H1 (cell line): ENCODE measurements at regions not wholly inside any gene's neighbourhood (a gene's known extent, or its start where the extent isn't known, plus 50 kb on each side); places are given as distances from the start of the nearest gene placed in this dataset.

Experiments
- CTCF ChIA-PET: fragments of 300-600 bp; sonication (Branson Sonifier 250); formaldehyde crosslinking; loops from one replicate; lab custom pipeline; 2021; ENCODE audit not compliant: partially characterized antibody; lab: Charles Lee
- POLR2A ChIA-PET: fragments of 300-600 bp; sonication (Branson Sonifier 250); formaldehyde crosslinking; loops from one replicate; lab custom pipeline; 2021; ENCODE audit warnings: inconsistent platforms; ENCODE audit not compliant: partially characterized antibody; lab: Charles Lee
- DNase-seq, 2 experiments: peaks; one replicate each; pipeline versions ENCODE4 v3.0.0 to v3.0.0-alpha.2; 2010 to 2022; ENCODE audit warnings: low spot score in 2 of 2, low read depth in 1 of 2, mixed read lengths in 1 of 2
- FAIRE-seq: peaks from 2 replicates; lab custom pipeline; 2011; peaks lifted over from hg19 to GRCh38; lab: Jason Lieb, UNC
- H2AFZ ChIP-seq: 2 replicates; pipeline ENCODE4 v1.8.1; 2012; ENCODE audit warnings: low read length, inconsistent platforms
- H2AK5ac ChIP-seq: 2 replicates; pipeline ENCODE4 v1.6.1; 2013; ENCODE audit warnings: low read depth, low read length
- H2BK120ac ChIP-seq: replicated peaks from 2 replicates; pipeline ENCODE3; 2013; ENCODE audit warnings: low read depth, low read length, inconsistent platforms
- H2BK12ac ChIP-seq: 2 replicates; pipeline ENCODE4 v1.6.1; 2013; ENCODE audit warnings: low read depth, low read length
- H2BK15ac ChIP-seq: 2 replicates; pipeline ENCODE4 v1.6.1; 2013; ENCODE audit warnings: low read length
- H2BK20ac ChIP-seq: 2 replicates; pipeline ENCODE4 v1.6.1; 2013; ENCODE audit warnings: low read length
- H2BK5ac ChIP-seq: 2 replicates; pipeline ENCODE4 v1.6.1; 2013; ENCODE audit warnings: low read depth, low read length
- H3K14ac ChIP-seq: 2 replicates; pipeline ENCODE4 v1.6.1; 2013; ENCODE audit warnings: inconsistent platforms; ENCODE audit not compliant: insufficient read length
- H3K18ac ChIP-seq: 2 replicates; pipeline ENCODE4 v1.6.1; 2013; ENCODE audit warnings: low read length; ENCODE audit errors: extremely low read depth
- H3K23ac ChIP-seq: 2 replicates; pipeline ENCODE4 v1.6.1; 2013; ENCODE audit warnings: inconsistent platforms; ENCODE audit not compliant: insufficient read length
- H3K23me2 ChIP-seq: 2 replicates; pipeline ENCODE4 v1.6.1; 2013; ENCODE audit warnings: low read depth, low read length
- H3K27ac ChIP-seq: 2 replicates; pipeline ENCODE4 v1.6.1; 2011; ENCODE audit warnings: low read depth, low read length, inconsistent platforms
- H3K27me3 ChIP-seq, 4 experiments: replicated peaks in 1 of 4; 1 replicate in 1 of 4; 2 replicates in 3 of 4; pipeline versions ENCODE4 v1.6.1 to v1.8.1; 2011 to 2013; ENCODE audit warnings: low read length in 3 of 4, mild to moderate bottlenecking in 3 of 4, inconsistent platforms in 2 of 4, mixed read lengths in 2 of 4, moderate library complexity in 1 of 4; ENCODE audit not compliant: control insufficient read depth in 3 of 4, insufficient read depth in 3 of 4; ENCODE audit errors: extremely low read depth in 1 of 4
- H3K36me3 ChIP-seq, 4 experiments: 2 replicates each; pipeline versions ENCODE4 v1.6.1 to v1.8.1; 2011 to 2013; ENCODE audit warnings: mild to moderate bottlenecking in 4 of 4, low read length in 3 of 4, moderate library complexity in 2 of 4, control low read depth in 1 of 4, inconsistent platforms in 1 of 4; ENCODE audit not compliant: insufficient read depth in 4 of 4, control insufficient read depth in 2 of 4
- H3K4ac ChIP-seq: replicated peaks from 2 replicates; pipeline ENCODE3; 2013; ENCODE audit warnings: low read length, low read depth, mixed read lengths, inconsistent platforms; ENCODE audit not compliant: insufficient read length
- H3K4me1 ChIP-seq, 4 experiments: replicated peaks in 1 of 4; 1 replicate in 1 of 4; 2 replicates in 3 of 4; pipeline versions ENCODE4 v1.6.1 to v1.8.1; 2011 to 2013; ENCODE audit warnings: low read length in 3 of 4, inconsistent platforms in 2 of 4, mixed read lengths in 1 of 4; ENCODE audit not compliant: insufficient read depth in 4 of 4, control insufficient read depth in 3 of 4
- H3K4me2 ChIP-seq, 2 experiments: 2 replicates each; pipeline versions ENCODE4 v1.6.1 to v1.8.1; 2011 to 2013; ENCODE audit warnings: low read depth in 2 of 2, low read length in 2 of 2, control low read depth in 1 of 2, inconsistent platforms in 1 of 2, mild to moderate bottlenecking in 1 of 2; ENCODE audit not compliant: insufficient read depth in 1 of 2
- H3K4me3 ChIP-seq, 4 experiments: fragments of 200-600, 300-600 bp in 1 of 4; sonication (generic), shearing (Covaris generic), sonication (Bioruptor Twin) in 1 of 4; 2 replicates each; pipeline versions ENCODE4 v1.5.1 to v1.8.1; 2011 to 2016; ENCODE audit warnings: low read length in 4 of 4, low read depth in 3 of 4, control low read depth in 2 of 4, inconsistent platforms in 2 of 4, mild to moderate bottlenecking in 2 of 4, mixed read lengths in 1 of 4, moderate library complexity in 1 of 4; ENCODE audit not compliant: insufficient read depth in 2 of 4; ENCODE audit errors: extremely low read depth in 1 of 4
- H3K56ac ChIP-seq: replicated peaks from 2 replicates; pipeline ENCODE3; 2013; ENCODE audit warnings: low read depth, mild to moderate bottlenecking, mixed read lengths, low read length, inconsistent platforms; ENCODE audit not compliant: insufficient read length
- H3K79me1 ChIP-seq: 2 replicates; pipeline ENCODE4 v1.6.1; 2013; ENCODE audit warnings: low read depth, low read length, control low read depth
- H3K79me2 ChIP-seq, 2 experiments: 2 replicates each; pipeline versions ENCODE4 v1.6.1 to v1.8.1; 2012 to 2013; ENCODE audit warnings: low read length in 2 of 2, mild to moderate bottlenecking in 2 of 2, inconsistent platforms in 1 of 2; ENCODE audit not compliant: insufficient read depth in 2 of 2, control insufficient read depth in 1 of 2
- H3K9ac ChIP-seq, 4 experiments: replicated peaks in 1 of 4; 1 replicate in 1 of 4; 2 replicates in 3 of 4; pipeline versions ENCODE4 v1.6.1 to v1.8.1; 2011 to 2013; ENCODE audit warnings: low read depth in 3 of 4, low read length in 3 of 4, control low read depth in 2 of 4, mild to moderate bottlenecking in 2 of 4, moderate library complexity in 2 of 4, inconsistent platforms in 1 of 4; ENCODE audit errors: extremely low read depth in 1 of 4
- H3K9me3 ChIP-seq, 2 experiments: 2 replicates each; pipeline versions ENCODE4 v1.6.1 to v1.8.1; 2012 to 2013; ENCODE audit warnings: mild to moderate bottlenecking in 2 of 2, moderate library complexity in 2 of 2, control low read depth in 1 of 2, inconsistent platforms in 1 of 2, low read depth in 1 of 2, low read length in 1 of 2, mixed read lengths in 1 of 2; ENCODE audit not compliant: insufficient read depth in 2 of 2
- H4K20me1 ChIP-seq, 2 experiments: replicated peaks in 1 of 2; 2 replicates each; pipeline versions ENCODE3 to v1.8.1; 2011 to 2013; ENCODE audit warnings: inconsistent platforms in 2 of 2, low read length in 2 of 2, mild to moderate bottlenecking in 1 of 2; ENCODE audit not compliant: insufficient read depth in 2 of 2, control insufficient read depth in 1 of 2
- H4K5ac ChIP-seq: 2 replicates; pipeline ENCODE4 v1.6.1; 2013; ENCODE audit warnings: low read length, low read depth, mixed read lengths, inconsistent platforms; ENCODE audit not compliant: insufficient read length
- H4K8ac ChIP-seq: 2 replicates; pipeline ENCODE4 v1.8.0; 2013; ENCODE audit warnings: mild to moderate bottlenecking, moderate library complexity, low read length, inconsistent platforms; ENCODE audit not compliant: insufficient read depth; ENCODE audit errors: extremely low read depth
- H4K91ac ChIP-seq: replicated peaks from 2 replicates; pipeline ENCODE3; 2013; ENCODE audit warnings: low read length, mixed read lengths, inconsistent platforms; ENCODE audit not compliant: insufficient read length
- CHD2 ChIP-seq: IDR thresholded peaks from 2 replicates; pipeline ENCODE4 v1.6.1; 2012; ENCODE audit warnings: low read length, improper control_type of control experiment
- FOSL1 ChIP-seq: IDR thresholded peaks from 2 replicates; pipeline ENCODE4 v1.6.1; 2011; ENCODE audit warnings: mild to moderate bottlenecking, low read depth, low read length, moderate library complexity; ENCODE audit not compliant: insufficient read depth
- GABPA ChIP-seq: IDR thresholded peaks from 2 replicates; pipeline ENCODE4 v1.6.1; 2011; ENCODE audit warnings: mild to moderate bottlenecking, low read length, moderate library complexity, borderline replicate concordance; ENCODE audit not compliant: insufficient read depth
- NRF1 ChIP-seq: IDR thresholded peaks from 2 replicates; pipeline ENCODE4 v1.6.1; 2011; ENCODE audit warnings: mild to moderate bottlenecking, low read depth, low read length, improper control_type of control experiment
- PHF8 ChIP-seq: fragments of 200-600 bp; sonication (generic); conservative IDR thresholded peaks from 2 replicates; pipeline ENCODE4 v1.7.1; 2012; ENCODE audit warnings: low read depth, mild to moderate bottlenecking, inconsistent platforms, low read length, moderate library complexity
- WGBS, 2 experiments: shearing (Covaris generic) in 1 of 2; methylation state at CpG; one replicate each; pipeline versions ENCODE4 v1.1.6 to v1.1.7; 2013 to 2015; ENCODE audit warnings: low lambda C conversion rate in 2 of 2, mixed read lengths in 2 of 2, inconsistent platforms in 1 of 2, low coverage in 1 of 2, missing lambda C conversion rate in 1 of 2; ENCODE audit not compliant: insufficient replicate concordance in 2 of 2, insufficient coverage in 1 of 2, insufficient read length in 1 of 2; ENCODE audit errors: extremely low coverage in 1 of 2, missing lambda C conversion rate in 1 of 2; 5-methylcytosine and 5-hydroxymethylcytosine counted together

GRCh38 chr7:17456541-17456940, 158.1 kb downstream of the AHR start:
- no peaks in the 10 kb centered on the region for H3K27me3 ChIP-seq
- H3K9me3 ChIP-seq: peaks cover 0 to 7% of the 10 kb centered on the region in 2 experiments; a peak in 1 of 4 replicates
- no peak overlapping the region for H2AFZ ChIP-seq
- H2BK5ac ChIP-seq: no peak overlapping the region
- FAIRE-seq (no peak), DNase-seq (no peak)
- H3K23ac ChIP-seq: no peak overlapping the region
- H3K9ac ChIP-seq: no peak overlapping the region
- H3K27ac ChIP-seq: no peak overlapping the region
- no peaks in the 10 kb centered on the region for H4K20me1 ChIP-seq
- H3K56ac ChIP-seq: no peak overlapping the region
- WGBS, 2 experiments: 91% methylated on average over 2 of the region's 2 CpGs; no CpG with 5 or more reads in 1 of the 2 experiments
- H2BK120ac ChIP-seq: no peak overlapping the region
- ChIA-PET CTCF (interaction anchor here (1.7 kb wide), 1 partner anchor 14 kb away, joined by 4 read pairs; no protein-coding TSS in a partner anchor), POLR2A (no interaction called here)
- no peak overlapping the region for H3K14ac ChIP-seq
- H3K36me3 ChIP-seq: no peaks in the 10 kb centered on the region
- no peak overlapping the region for H2BK12ac ChIP-seq
- no peak overlapping the region for H2AK5ac ChIP-seq
- no peaks in the 10 kb centered on the region for H3K79me2 ChIP-seq
- H3K4me2 ChIP-seq: no peak overlapping the region
- H4K8ac ChIP-seq: no peak overlapping the region
- no peak overlapping the region for H2BK15ac ChIP-seq
- no peaks in the 10 kb centered on the region for H3K79me1 ChIP-seq
- no peaks in the 10 kb centered on the region for H3K4me1 ChIP-seq
- no peak overlapping the region for H4K91ac ChIP-seq
- no peak overlapping the region for H3K4ac ChIP-seq
- no peak overlapping the region for H2BK20ac ChIP-seq
- no peaks in the 10 kb centered on the region for H3K23me2 ChIP-seq
- no peak overlapping the region for H3K4me3 ChIP-seq
- no peak overlapping the region for H4K5ac ChIP-seq
- no peak overlapping the region for H3K18ac ChIP-seq
- no peak for TF ChIP-seq FOSL1
- TF ChIP-seq CHD2: no peak
- TF ChIP-seq PHF8: no peak
- TF ChIP-seq GABPA: no peak
- no peak for TF ChIP-seq NRF1
